Left renal pelvis (tissue), 4 donors: ENCODE measurements at regions not wholly inside any gene's neighbourhood (a gene's known extent, or its start where the extent isn't known, plus 50 kb on each side); places are given as distances from the start of the nearest gene placed in this dataset.
"Not testable (repeated sequence)": the region's sequence is repeated elsewhere in the genome, so short reads cannot be mapped to it uniquely, and the experiment has no call there.

Experiments used
- DNase-seq, 4 donors: peaks; one replicate each; pipeline ENCODE4 v3.0.0-alpha.2; 2013; ENCODE audit warnings: low read depth in 4 of 4, low spot score in 3 of 4

DNA sequence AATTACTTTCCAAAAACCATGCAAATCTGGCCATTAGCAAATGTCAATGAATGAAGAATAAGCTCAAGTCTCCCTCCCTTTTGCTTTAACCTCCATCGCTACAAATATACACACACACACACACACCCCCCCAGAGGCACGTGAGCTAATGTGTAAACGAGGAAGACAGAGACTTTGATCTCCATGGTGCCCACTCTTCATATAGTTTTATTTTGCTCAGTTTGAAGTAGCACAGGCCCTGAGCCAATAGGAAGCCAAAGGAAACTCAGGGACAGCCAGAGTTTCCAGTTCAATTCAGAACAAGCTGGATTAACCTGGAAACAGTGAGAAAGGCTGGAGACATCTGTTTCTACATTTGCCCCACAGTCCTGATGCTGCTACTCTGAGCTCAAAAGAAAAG is 248.4 kb upstream of the MEIS1 start:
- peak in 1 of 4 donors; percentile 8 for DNase-seq

DNA sequence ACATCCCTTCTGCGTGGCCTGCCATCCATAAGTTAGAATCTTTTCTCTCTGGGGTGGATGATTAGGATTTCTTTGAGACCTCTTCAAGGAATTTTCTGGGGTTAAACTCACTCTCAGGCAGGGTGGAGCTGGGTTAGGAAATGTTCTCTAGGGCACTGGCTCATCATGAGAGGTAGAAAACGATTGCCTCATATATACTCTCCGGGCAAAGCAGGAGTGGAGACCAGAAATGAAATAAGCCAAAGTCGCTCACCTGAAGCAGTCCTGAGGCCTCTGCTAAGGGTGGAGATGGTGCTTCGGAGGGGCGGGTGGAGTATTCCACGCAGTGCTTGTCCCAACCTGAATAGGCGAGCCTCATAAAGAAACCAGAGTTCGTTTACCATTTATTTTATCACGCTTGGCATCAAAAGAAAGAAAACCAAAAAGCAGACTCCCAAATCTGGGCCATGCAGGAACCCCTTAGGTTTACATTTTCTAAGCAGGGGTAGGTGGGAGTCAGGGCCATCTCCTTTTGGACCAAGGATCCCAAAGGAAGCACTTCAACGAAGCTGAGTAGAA is 249.3 kb upstream of the MEIS1 start:
- DNase-seq: no peak

DNA sequence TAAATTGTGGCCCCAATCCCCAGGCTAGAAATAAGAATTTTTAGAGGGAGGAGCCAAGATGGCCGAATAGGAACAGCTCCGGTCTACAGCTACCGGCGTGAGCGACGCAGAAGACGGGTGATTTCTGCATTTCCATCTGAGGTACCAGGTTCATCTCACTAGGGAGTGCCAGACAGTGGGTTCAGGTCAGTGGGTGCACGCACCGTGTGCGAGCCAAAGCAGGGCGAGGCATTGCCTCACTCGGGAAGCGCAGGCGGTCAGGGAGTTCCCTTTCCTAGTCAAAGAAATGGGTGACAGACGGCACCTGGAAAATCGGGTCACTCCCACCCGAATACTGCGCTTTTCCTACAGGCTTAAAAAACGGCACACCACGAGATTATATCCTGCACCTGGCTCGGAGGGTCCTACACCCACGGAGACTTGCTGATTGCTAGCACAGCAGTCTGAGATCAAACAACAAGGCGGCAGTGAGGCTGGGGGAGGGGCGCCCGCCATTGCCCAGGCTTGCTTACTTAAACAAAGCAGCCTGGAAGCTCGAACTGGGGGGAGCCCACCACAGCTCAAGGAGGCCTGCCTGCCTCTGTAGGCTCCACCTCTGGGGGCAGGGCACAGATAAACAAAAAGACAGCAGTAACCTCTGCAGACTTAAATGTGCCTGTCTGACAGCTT is 257.7 kb upstream of the MEIS1 start:
- DNase-seq: not testable (repeated sequence)

DNA sequence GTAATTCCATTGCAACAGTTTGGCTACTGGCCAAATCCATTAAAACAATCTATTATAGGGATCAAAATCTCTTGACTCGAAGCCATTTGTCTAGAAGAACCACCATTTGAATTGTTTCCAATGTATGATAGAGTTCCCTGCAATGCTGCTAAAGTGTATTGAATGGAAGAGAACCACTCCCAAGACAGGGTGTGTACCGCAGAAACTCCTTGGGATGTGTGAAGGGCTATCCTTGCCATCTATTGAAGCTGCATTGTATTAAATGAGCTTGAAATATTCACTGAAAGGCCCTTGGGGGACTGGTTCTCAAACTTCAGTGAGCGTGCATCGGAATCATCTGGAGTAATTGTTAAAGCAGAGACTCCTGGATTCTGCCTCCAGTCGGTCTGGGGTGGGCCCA is 260.4 kb upstream of the MEIS1 start:
- DNase-seq: no peak

DNA sequence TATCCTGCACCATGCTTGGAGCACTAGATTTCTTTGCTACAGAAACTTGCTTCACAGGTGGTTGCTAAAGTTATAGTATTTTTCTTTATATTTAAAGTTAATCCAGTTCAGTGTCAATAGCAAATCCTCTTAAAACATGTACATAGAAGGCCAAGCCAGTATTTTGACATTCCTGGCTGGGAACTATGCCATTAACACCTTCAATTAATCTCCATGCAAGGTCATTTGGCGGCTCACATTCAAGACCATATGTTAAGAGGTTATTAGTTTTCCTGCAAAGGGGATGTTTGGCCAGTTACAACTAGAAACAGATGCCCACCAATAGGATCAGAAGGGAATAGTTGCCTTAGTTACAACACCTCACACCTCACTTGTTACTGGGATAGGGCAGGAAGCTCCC is 261.3 kb upstream of the MEIS1 start:
- no peak for DNase-seq

DNA sequence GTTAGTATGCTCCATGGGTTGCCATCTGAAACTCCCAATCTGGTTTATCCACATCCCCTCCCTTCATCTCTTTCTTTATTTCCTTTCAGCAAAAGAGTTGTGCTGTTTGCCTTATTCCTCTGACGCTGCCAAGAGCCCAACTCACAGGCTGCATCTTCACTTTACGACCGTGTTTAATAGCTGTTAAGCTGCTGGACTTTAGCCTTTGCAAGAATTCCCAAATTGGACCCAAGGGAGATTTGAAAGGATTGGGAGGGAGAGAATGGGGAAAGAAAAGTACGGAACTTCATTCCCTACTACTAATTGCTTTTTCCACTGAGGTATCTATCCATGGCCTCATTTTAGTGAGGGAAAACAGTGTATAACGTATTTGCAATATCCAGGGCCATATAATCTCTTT is 263.4 kb upstream of the MEIS1 start:
- no peak for DNase-seq

DNA sequence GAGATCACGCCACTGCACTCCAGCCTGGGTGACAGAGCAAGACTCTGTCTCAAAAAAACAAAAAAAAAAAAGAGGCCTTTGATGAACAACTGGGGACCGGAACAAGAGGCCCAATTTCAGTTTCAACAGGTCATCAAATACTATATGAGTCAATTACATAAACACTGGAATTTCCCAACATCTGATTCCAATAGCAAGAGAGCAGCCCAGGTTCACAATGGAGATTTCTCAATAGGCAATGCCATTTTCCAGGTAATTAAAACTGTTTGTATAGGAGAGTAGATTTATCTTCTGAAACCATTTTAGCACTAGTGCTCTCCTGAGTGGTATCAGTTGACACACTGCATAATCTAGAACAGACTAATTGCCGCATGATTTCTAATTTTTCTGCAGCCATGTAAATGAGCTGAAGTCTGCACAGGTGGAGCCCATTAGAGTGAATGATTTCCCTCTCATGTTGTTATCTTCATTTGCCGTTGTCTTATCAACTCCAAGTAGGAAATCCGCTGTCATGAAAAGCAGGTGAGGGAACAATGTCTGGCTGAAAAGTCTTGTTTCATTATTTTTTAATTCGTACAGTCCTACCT is 264.1 kb upstream of the MEIS1 start:
- DNase-seq: no peak

DNA sequence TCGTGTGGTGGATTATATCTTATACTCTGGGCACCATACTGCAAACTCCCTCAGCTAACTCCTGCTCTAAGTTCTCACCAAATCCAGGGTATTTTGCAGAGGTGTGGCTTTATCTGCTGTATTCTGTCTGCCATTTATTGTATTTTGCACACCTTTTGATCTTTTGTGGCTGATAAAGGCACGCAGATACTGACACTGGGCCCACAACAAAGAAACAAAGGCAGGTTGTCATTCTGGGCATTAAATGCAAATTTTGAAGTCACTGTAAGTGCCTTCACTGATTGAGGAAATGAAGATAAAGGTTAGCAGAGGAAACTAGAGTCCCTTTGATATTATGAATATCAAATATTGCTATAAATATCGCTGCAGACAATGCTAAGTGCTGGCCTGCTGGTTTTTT is 265.8 kb upstream of the MEIS1 start:
- DNase-seq: no peak

DNA sequence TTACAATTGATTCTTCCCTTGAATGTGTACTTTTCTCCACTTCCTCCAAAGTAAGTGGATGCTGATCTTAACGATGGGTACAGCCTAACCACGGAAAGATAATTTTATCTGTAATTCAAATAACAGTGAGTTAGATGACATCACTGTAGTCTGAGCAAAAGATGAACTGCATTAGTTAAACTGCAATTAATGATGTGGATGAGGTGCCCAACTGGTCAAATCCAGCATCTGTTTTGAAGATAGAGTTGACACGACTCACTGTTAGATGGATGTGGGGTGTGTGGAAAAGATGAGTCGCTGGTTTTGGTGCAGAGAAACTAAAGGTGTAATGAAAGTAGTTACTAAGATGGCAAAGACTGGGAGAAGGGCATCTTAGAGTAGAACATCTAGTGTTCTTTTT is 270.5 kb upstream of the MEIS1 start:
- DNase-seq: no peak

DNA sequence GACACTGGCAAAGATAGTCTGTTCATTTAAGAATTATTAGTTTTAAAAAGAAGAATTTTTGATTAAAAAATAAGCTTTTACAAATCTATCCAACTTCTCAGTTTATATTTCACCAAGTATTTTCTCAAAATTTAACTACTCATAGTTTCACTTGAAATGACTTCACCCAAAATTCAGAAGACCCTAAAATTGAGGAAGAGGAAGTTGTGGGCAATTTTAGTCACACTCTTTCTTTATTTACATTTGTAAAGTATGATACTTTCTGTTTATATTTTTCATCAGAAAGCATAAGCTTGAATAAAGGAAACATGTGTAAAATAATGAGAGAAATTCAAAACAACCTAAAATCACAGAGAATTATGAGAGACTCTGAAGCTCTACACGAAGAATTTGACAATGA is 278.8 kb upstream of the MEIS1 start:
- no peak for DNase-seq

DNA sequence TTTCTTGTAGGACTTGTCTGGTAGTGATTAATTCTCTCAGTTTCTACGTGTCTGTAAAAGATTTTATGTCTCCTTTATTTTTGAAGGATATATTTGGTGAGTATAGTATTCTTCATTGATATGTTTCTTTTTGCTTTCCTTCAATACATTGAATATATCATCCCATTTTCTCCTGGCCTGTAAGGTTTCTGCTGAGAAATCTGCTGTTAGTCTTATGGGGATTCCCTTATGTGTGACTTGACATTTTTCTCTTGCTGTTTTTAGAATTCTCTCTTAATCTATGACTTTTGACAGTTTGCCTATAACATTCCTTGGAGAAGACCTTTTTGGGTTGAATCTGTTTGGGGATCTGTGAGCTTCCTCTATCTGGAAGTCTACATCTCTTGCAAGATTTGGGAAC is 281.0 kb upstream of the MEIS1 start:
- no peak for DNase-seq

DNA sequence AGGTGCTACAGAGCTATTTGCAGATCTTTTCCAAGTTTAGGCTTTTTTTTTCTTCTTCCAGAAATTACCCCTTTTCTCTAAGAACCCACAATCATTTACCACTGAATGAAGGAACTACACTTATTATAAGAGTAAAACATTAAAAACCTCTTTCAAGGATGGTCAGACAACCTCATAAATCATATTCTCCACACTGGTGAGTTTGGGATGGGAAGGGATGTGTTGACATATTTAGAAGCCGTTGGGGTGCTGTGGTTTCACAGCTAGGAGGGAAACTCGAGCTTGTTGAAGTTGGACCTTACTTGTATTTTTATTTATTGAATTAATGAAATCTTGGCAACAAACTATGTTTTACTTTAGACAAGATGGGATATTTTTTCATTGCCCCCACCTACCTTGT is 289.4 kb upstream of the MEIS1 start:
- DNase-seq: no peak

DNA sequence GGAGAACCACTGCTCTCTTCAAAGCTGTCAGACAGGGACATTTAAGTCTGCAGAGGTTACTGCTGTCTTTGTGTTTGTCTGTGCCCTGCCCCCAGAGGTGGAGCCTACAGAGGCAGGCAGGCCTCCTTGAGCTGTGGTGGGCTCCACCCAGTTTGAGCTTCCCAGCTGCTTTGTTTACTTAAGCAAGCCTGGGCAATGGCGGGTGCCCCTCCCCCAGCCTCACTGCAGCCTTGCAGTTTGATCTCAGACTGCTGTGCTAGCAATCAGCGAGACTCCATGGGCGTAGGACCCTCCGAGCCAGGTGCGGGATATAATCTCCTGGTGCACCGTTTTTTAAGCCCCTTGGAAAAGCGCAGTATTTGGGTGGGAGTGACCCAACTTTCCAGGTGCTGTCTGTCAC is 290.6 kb upstream of the MEIS1 start:
- DNase-seq: not testable (repeated sequence)

DNA sequence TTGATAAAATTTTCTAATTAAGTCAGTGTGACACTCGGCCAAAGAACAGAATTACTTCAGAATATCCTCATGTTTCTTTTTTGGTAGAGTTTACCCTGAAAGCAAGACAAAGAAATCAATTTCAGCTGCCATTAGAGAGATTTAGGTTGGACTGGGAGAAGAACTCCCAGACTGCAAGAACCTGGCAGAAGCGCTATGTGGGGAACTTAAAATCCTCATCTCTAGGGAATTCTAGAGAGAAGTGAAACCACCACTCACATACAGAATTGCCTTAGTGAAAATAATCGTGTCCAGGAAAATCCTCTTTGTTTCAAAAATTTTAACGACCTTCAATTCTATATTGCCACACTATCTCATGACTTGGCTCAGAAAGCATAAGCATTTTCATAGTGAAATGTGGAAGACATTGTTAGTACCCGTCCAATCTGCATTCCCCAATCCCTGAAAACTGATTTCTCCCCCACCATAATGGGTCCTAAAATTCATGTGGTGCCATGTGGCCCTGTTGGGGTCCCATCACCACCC is 297.3 kb upstream of the MEIS1 start:
- no peak for DNase-seq

DNA sequence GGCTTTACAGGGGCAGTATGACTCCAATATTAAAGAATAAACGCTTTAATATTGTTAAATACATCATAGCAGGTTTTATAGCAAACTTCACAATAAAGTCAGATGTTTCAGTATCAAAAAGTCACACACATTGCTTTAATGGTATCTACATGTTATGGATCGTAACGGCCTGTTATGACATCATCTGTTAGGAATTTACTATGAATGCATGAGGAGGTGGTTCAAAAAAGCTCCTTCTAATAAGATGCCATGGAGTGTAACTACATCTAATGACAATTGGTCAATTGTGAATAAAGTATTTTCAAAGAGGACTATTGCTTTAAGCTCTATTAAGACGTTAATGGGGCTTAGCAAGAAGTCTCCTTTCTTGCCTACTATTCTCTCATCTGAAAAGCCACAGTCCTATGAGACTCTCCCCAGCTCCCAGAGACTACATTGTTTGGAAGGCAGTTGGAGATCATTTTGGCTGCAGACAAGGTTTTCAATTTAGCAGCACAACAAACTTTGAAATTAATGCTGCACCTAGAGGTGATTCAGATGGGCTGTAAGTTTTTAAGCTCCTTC is 300.7 kb upstream of the MEIS1 start:
- DNase-seq: no peak

DNA sequence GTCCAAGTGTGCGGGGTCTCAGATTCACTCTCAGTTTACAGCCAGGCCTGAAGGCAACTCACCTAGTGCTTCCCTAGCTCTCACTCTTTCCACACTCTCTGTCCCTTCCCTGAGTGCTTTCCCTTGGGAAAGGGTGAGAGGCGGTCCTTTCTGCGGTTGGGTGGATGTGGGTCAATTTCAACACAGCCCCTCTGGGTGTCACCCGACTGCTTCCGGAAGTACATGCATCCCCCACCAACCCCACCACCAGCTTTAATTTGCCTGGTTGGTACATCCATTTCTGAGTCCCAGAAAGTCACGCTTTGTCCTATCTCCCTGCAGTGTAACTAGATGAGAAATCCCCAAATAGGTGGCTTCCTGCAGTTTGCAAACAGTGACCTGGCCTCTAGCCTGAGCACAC is 307.3 kb upstream of the MEIS1 start:
- DNase-seq: no peak

DNA sequence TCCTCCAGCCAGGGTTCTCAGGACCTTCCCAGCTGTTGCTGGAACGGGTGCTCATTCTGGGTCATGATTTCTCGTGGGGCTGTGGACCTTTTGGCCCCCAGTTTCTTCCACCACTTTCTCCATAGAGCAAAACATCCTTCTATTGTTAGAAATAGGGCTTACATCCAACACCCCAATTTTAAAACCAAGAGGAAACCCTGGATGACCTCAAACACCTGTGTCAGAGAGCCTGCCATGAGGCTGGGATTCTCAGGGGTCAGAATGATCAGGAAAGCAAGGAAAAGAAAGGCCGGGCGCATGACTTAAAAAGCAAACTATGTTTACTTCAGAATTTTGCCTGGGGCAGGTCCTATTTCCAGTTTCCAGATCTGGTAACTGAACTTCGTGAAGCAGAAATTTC is 307.9 kb upstream of the MEIS1 start:
- DNase-seq: no peak

DNA sequence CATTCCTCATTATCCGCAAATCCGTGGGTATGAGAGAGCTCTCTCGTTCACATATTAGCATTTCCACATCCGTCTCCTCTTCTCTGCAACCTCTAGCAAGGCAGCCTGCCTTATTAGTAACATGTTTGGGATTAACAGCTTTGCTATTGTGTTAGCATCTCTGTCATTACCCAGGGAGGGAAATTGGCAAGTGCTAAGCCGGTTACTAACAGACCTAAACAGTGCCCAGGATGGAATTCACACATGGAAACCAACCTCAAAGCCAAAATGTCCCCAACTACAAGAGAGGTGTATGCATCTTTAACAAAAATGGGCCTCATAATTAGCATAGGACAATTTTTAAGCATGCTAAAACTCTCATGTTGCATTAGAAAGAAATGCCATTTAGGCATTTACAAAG is 309.0 kb upstream of the MEIS1 start:
- DNase-seq: no peak

DNA sequence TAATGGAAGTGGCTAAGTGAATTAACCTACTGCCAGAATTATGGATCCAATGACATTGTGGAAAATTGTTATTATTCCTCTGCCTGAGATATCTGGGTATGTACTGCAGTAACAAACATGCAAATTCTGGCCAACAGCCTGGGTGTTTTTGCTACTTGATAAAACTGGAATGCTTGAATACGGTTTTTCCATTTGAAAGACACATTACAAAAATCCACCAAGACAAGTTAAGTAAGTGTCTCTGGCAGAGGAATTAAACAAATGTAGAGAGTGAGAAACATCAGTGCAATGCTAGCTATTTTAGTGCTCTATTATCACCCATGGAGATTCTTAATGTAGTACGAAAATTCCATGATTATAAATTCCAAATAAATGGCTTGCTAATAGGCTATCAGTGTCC is 312.4 kb upstream of the MEIS1 start:
- no peak for DNase-seq

DNA sequence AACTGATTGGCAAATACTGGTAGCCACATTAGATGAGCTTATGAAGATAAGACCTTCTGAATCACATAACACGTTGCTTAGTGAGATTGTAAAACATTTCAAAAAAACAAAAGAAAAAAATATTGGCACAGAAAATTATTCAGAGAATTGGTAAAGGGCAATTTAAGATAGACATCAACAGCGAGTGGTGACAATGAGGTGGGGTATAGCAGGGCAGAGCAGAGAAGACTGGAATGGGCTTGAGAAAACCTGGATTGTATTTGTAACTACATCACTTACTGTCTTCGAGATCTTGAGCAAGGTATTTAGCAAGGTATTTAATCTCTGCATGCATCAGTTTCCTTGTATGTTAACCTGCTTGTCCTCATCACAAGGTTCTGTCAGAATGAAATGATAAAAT is 313.0 kb upstream of the MEIS1 start:
- no peak for DNase-seq

DNA sequence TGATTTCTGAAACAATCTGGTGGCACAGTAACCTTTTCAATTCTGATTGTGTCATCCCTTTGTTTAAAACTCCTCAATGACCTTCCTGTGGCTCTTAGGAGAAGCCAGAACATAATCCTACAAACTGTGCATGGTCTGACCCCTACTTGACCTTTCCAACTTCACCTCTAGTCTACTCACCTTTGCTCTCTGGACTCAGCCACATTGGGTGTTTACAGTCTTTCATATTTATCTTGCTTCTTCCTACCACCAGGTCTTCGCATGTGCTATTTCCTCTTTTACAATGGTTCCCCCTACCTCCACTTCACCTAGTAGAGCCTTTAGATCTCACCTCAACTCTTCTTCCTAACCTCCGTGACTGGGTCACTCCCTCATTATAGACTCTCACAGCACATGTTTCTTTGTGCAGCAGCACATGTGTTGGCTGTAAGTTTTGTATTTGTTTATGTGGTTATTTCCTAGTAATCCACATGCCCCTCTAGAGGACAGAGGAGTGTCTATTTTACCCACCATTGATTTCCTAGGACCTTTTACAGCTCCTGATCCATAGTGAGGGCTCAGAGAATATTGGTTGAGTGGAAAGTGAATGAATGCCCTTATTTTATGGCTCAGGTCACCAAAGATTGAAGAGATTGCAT is 320.8 kb upstream of the MEIS1 start:
- no peak for DNase-seq

DNA sequence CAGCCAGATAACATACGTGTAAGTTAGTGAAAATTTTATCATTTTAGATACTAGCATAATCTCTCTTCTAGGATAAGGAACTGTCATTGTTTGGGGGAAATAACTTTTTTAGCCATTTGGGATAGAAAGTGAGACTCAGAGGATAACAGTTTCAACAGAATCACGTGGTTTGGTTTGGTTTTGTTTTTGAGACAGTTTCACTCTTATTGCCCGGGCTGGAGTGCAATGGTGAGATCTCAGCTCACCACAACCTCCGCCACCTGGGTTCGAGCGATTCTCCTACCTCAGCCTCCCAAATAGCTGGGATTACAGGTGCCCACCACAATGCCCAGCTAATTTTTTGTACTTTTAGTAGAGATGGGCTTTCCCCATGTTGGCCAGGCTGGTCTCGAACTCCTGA is 323.2 kb upstream of the MEIS1 start:
- DNase-seq: no peak
